ENCODE measurements at regions not wholly inside any gene's neighbourhood (a gene's known extent, or its start where the extent isn't known, plus 50 kb on each side); places are given as distances from the start of the nearest gene placed in this dataset.

DNA sequence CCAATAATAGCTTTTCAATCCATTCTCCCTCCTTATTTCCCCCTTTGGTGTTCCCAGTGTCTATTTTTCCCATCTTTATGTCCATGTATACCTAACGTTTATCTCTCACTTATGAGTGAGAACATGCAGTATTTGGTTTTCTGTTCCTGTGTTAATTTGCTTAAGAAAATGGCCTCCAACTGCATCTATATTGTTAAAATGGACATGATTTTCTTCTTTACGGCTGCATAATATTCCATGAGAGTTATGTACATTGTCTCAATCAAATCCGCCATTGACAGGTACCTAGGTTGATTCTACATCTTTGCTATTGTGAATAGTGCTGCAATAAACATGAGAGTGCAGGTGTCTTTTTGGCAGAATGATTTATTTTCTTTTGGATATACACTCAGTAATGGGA, 126.7 kb downstream of the CTH start:
- Histone ChIP-seq H2AFZ (ENCODE audit: low read depth, low read length, poor library complexity, severe bottlenecking) (no peak overlapping the region), H3K9ac (ENCODE audit: low read length) (no peak overlapping the region), H3K4me2 (ENCODE audit: low read length) (no peak overlapping the region), H4K20me1 (ENCODE audit: insufficient read depth) (no peaks in the 10 kb centered on the region), H3K9me2 (ENCODE audit: insufficient read depth) (no peaks in the 10 kb centered on the region), H3K4me3 (replicated peaks in 1 of 2; ENCODE audit: low read depth in 1 of 2, low read length in 2 of 2) (no peak overlapping the region), H3K79me2 (ENCODE audit: insufficient read depth, low read length) (no peaks in the 10 kb centered on the region), H3K4me1 (ENCODE audit: control insufficient read depth in 1 of 2, insufficient read depth in 2 of 2, low read length in 2 of 2) (no peaks in the 10 kb centered on the region), H3K27me3 (ENCODE audit: insufficient read depth, low read length) (peaks cover 26% of the 10 kb centered on the region; the same call in 1 of the 2 replicates), H3K36me3 (ENCODE audit: control insufficient read depth in 1 of 2, insufficient read depth in 2 of 2, low read length in 2 of 2) (no peaks in the 10 kb centered on the region), H3K27ac (ENCODE audit: low read depth, low read length) (no peak overlapping the region), H3K9me3 (ENCODE audit: control insufficient read depth in 1 of 2, insufficient read depth in 1 of 2, low read depth in 1 of 2, low read length in 2 of 2) (no peaks in the 10 kb centered on the region)
- ChIA-PET POLR2A (no interaction called here), CTCF (no interaction called here), RAD21 (ENCODE audit: low non-redundant PET in 1 of 2, low total read pairs in 2 of 2, uncharacterized antibody in 2 of 2, unreplicated experiment in 2 of 2) (no interaction called here)
- intact Hi-C loops (cut with micrococcal nuclease), result no loop called here
- TF ChIP-seq POLR2A (IDR thresholded peaks at IDR 0.05; ENCODE audit: borderline replicate concordance, extremely low read depth, insufficient read depth, insufficient read length), result no peak
- TF ChIP-seq, protein P1, sequence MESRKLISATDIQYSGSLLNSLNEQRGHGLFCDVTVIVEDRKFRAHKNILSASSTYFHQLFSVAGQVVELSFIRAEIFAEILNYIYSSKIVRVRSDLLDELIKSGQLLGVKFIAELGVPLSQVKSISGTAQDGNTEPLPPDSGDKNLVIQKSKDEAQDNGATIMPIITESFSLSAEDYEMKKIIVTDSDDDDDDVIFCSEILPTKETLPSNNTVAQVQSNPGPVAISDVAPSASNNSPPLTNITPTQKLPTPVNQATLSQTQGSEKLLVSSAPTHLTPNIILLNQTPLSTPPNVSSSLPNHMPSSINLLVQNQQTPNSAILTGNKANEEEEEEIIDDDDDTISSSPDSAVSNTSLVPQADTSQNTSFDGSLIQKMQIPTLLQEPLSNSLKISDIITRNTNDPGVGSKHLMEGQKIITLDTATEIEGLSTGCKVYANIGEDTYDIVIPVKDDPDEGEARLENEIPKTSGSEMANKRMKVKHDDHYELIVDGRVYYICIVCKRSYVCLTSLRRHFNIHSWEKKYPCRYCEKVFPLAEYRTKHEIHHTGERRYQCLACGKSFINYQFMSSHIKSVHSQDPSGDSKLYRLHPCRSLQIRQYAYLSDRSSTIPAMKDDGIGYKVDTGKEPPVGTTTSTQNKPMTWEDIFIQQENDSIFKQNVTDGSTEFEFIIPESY (IDR thresholded peaks at IDR 0.05; ENCODE audit: extremely low read depth, insufficient replicate concordance, low read length), result no peak
- no peak for TF ChIP-seq ZNF274 (IDR thresholded peaks at IDR 0.05; ENCODE audit: low read depth, low read length)
- no peak for TF ChIP-seq ZFX (IDR thresholded peaks at IDR 0.05)
- TF ChIP-seq, protein P2, sequence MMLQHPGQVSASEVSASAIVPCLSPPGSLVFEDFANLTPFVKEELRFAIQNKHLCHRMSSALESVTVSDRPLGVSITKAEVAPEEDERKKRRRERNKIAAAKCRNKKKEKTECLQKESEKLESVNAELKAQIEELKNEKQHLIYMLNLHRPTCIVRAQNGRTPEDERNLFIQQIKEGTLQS (IDR thresholded peaks at IDR 0.05), result no peak
- TF ChIP-seq CEBPB (IDR thresholded peaks at IDR 0.05; ENCODE audit: low read depth), result no peak
- TF ChIP-seq YY1 (IDR thresholded peaks at IDR 0.05; ENCODE audit: extremely low read depth, insufficient replicate concordance, low read depth, low read length), result no peak
- no peak for TF ChIP-seq EZH2 (IDR thresholded peaks at IDR 0.05)
- no peak for TF ChIP-seq ELF1 (IDR thresholded peaks at IDR 0.05; ENCODE audit: borderline replicate concordance, low read depth)
- no peak for TF ChIP-seq CBX3 (IDR thresholded peaks at IDR 0.05; ENCODE audit: low read depth)
- no peak for TF ChIP-seq SIN3A (IDR thresholded peaks at IDR 0.05; ENCODE audit: low read depth)
- TF ChIP-seq, protein P3, sequence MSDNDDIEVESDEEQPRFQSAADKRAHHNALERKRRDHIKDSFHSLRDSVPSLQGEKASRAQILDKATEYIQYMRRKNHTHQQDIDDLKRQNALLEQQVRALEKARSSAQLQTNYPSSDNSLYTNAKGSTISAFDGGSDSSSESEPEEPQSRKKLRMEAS (IDR thresholded peaks at IDR 0.05), result no peak
- TF ChIP-seq EZH2phosphoT487 (IDR thresholded peaks at IDR 0.05; ENCODE audit: borderline replicate concordance), result no peak
- TF ChIP-seq, protein P4, sequence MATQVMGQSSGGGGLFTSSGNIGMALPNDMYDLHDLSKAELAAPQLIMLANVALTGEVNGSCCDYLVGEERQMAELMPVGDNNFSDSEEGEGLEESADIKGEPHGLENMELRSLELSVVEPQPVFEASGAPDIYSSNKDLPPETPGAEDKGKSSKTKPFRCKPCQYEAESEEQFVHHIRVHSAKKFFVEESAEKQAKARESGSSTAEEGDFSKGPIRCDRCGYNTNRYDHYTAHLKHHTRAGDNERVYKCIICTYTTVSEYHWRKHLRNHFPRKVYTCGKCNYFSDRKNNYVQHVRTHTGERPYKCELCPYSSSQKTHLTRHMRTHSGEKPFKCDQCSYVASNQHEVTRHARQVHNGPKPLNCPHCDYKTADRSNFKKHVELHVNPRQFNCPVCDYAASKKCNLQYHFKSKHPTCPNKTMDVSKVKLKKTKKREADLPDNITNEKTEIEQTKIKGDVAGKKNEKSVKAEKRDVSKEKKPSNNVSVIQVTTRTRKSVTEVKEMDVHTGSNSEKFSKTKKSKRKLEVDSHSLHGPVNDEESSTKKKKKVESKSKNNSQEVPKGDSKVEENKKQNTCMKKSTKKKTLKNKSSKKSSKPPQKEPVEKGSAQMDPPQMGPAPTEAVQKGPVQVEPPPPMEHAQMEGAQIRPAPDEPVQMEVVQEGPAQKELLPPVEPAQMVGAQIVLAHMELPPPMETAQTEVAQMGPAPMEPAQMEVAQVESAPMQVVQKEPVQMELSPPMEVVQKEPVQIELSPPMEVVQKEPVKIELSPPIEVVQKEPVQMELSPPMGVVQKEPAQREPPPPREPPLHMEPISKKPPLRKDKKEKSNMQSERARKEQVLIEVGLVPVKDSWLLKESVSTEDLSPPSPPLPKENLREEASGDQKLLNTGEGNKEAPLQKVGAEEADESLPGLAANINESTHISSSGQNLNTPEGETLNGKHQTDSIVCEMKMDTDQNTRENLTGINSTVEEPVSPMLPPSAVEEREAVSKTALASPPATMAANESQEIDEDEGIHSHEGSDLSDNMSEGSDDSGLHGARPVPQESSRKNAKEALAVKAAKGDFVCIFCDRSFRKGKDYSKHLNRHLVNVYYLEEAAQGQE (IDR thresholded peaks at IDR 0.05; ENCODE audit: low read depth), result no peak
- no peak for TF ChIP-seq EGR1 (IDR thresholded peaks at IDR 0.05; ENCODE audit: low read depth)
- no peak for TF ChIP-seq TCF7L2 (IDR thresholded peaks at IDR 0.05; ENCODE audit: borderline replicate concordance, extremely low read depth, insufficient read depth, insufficient read length)
- TF ChIP-seq RAD21 (IDR thresholded peaks at IDR 0.05; ENCODE audit: low read depth), result no peak
- no peak for TF ChIP-seq FOSL1 (IDR thresholded peaks at IDR 0.05; ENCODE audit: low read depth)
- no TSS peak for BruUV-seq (replicated peaks)
- DNase-seq (ENCODE audit: low read depth, low spot score) (no peak), ATAC-seq (no peak)

Data from HCT116 (cell line).